GM04504 (cell line): ENCODE measurements at regions not wholly inside any gene's neighbourhood (a gene's known extent, or its start where the extent isn't known, plus 50 kb on each side); places are given as distances from the start of the nearest gene placed in this dataset.
"Not testable (repeated sequence)": the region's sequence is repeated elsewhere in the genome, so short reads cannot be mapped to it uniquely, and the experiment has no call there.

Experiments
- DNase-seq: peaks from one replicate; pipeline ENCODE4 v3.0.0-alpha.2; 2012; ENCODE audit warnings: low read depth

GRCh38 chr6:159642995-159643394 is 50.0 kb downstream of the SOD2 start:
- no peak for DNase-seq

- no peak for DNase-seq
Observed at GRCh38 chr6:159642481-159642880, 50.6 kb downstream of the SOD2 start.

- no peak for DNase-seq
Observed at GRCh38 chr6:159640722-159641482, 52.1 kb downstream of the SOD2 start.

- DNase-seq, result no peak
Observed at GRCh38 chr6:159640322-159640721, 52.7 kb downstream of the SOD2 start.

GRCh38 chr6:159639721-159640120 is 53.3 kb downstream of the SOD2 start:
- no peak for DNase-seq

- DNase-seq, result no peak
Observed at GRCh38 chr6:159633196-159633595, 59.8 kb downstream of the SOD2 start.

- DNase-seq, result no peak
Observed at GRCh38 chr6:159631886-159632285, 61.2 kb downstream of the SOD2 start.

- no peak for DNase-seq
Observed at GRCh38 chr6:159627939-159628338, 65.1 kb downstream of the SOD2 start.

GRCh38 chr6:159626506-159626905 is 66.5 kb downstream of the SOD2 start:
- DNase-seq, result not testable (repeated sequence)

GRCh38 chr6:159623156-159623555 is 69.9 kb downstream of the SOD2 start:
- DNase-seq, result no peak

- no peak for DNase-seq
Observed at GRCh38 chr6:159620947-159621346, 72.1 kb downstream of the SOD2 start.

GRCh38 chr6:159617444-159617843 is 75.6 kb downstream of the SOD2 start:
- DNase-seq, result no peak

- no peak for DNase-seq
Observed at GRCh38 chr6:159616456-159616855, 76.6 kb downstream of the SOD2 start.

GRCh38 chr6:159615918-159616317 is 77.1 kb downstream of the SOD2 start:
- no peak for DNase-seq

GRCh38 chr6:159610881-159611280 is 82.2 kb downstream of the SOD2 start:
- DNase-seq, result no peak

- no peak for DNase-seq
Observed at GRCh38 chr6:159609652-159610178, 83.3 kb downstream of the SOD2 start.

- no peak for DNase-seq
Observed at GRCh38 chr6:159608961-159609651, 83.9 kb downstream of the SOD2 start.

GRCh38 chr6:159606786-159607185 is 86.3 kb downstream of the SOD2 start:
- DNase-seq, result no peak

- no peak for DNase-seq
Observed at GRCh38 chr6:159604443-159604956, 88.5 kb downstream of the SOD2 start.

- no peak for DNase-seq
Observed at GRCh38 chr6:159602431-159603041, 90.5 kb downstream of the SOD2 start.

GRCh38 chr6:159601211-159601610 is 91.8 kb downstream of the SOD2 start:
- no peak for DNase-seq

- no peak for DNase-seq
Observed at GRCh38 chr6:159595173-159595572, 97.9 kb downstream of the SOD2 start.

- DNase-seq, result peak; percentile 47
Observed at GRCh38 chr6:159594750-159595117, 98.3 kb downstream of the SOD2 start.
